AG10803 (cell line): ENCODE measurements at regions not wholly inside any gene's neighbourhood (a gene's known extent, or its start where the extent isn't known, plus 50 kb on each side); places are given as distances from the start of the nearest gene placed in this dataset.

Experiments used
- DNase-seq: peaks from one replicate; pipeline ENCODE4 v3.0.0; 2010; ENCODE audit warnings: low read depth
- H3K4me3 ChIP-seq: 2 replicates; pipeline ENCODE4 v1.5.1; 2011; ENCODE audit warnings: mild to moderate bottlenecking, low read length, control low read depth
- TF ChIP-seq, protein P1 (sequence below): conservative IDR thresholded peaks from 2 replicates; pipeline ENCODE4 v1.5.1; 2011; ENCODE audit warnings: mild to moderate bottlenecking, low read length, control low read depth, inconsistent platforms

DNA sequence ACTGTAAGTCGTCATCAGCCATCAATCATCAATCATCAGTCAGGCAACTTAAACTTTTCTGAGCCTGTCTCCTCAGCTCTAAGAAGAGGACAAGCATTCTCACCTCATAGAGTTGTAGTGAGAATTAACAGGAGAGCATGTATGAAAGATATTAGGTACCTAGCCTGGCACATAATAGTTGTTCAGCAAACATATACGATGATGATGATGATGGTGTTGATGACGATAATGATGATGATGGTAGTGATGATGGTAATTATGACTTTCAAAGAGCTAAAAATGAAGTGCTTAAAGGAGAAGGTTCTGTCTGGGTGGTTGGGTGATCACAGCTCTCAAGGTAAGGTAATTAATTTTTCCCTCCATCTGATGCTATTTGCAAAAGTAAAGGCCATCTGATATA, 55.1 kb upstream of the ADRB1 start:
- TF ChIP-seq, protein P1, sequence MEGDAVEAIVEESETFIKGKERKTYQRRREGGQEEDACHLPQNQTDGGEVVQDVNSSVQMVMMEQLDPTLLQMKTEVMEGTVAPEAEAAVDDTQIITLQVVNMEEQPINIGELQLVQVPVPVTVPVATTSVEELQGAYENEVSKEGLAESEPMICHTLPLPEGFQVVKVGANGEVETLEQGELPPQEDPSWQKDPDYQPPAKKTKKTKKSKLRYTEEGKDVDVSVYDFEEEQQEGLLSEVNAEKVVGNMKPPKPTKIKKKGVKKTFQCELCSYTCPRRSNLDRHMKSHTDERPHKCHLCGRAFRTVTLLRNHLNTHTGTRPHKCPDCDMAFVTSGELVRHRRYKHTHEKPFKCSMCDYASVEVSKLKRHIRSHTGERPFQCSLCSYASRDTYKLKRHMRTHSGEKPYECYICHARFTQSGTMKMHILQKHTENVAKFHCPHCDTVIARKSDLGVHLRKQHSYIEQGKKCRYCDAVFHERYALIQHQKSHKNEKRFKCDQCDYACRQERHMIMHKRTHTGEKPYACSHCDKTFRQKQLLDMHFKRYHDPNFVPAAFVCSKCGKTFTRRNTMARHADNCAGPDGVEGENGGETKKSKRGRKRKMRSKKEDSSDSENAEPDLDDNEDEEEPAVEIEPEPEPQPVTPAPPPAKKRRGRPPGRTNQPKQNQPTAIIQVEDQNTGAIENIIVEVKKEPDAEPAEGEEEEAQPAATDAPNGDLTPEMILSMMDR = no peak
- no peak for DNase-seq
- no peak overlapping the region for H3K4me3 ChIP-seq

DNA sequence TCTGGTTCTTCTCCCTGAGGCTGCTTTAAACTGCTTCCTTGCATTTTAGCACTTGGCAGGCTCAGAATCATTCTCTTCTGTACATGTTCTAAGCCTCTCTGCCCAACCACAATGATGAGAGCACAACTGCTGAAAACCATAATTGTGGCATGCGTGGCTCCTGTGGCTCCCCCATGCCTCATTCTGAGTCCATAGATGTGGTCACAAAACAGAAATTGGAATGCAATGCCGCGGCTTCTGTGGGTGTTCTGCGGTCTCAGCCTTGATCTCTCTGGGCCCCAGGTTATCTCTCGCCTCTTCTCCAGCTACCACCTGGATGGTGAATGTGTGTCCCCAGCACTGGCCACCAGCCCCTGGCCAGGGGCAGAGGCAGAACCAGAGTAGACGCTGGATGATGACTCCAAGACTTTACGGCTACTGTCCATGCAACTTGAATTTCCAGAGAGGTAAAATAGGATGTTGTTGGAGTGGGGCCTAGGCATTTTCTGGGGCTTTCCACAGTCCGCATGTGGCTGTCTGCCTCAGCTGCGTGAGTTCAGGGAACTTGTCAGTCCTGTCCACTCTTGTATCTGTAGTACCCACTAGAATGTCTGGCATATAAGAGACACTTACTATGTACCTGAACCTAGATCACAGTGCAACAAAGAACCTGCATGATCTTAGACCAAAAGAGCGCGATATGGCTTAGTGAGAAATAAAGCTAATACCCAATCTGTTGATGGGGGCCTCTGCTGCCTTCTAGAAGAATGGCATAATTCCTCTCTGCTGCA, 52.4 kb upstream of the ADRB1 start:
- DNase-seq = no peak
- no peak overlapping the region for H3K4me3 ChIP-seq
- TF ChIP-seq, protein P1 = no peak

DNA sequence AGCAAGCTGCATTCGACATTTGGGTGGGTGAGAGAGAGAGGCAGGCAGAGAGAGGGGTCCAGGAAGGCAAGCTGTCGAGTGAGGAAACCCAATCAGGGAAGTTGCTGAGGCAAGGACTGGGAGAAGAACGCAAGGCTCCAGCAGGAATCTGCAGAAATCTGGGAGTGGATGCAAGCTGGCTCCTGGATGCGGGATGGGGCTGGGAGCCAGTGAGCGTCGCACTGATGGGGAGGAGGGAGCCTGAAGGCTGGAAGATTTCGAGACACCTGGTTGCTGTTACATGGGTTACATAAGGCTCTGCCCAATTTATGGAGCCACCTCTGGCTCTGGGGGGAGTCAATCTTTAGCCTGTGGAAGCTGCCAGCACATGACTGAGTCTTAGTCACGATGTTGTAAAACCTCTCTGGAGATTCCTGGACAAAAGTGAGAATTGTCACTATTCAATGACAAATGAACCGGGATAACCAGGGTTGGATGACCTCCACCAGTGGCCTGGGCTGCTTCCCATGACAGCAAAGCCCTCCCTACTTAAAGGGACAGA, 51.1 kb upstream of the ADRB1 start:
- H3K4me3 ChIP-seq = no peak overlapping the region
- peak; percentile 33 for DNase-seq
- TF ChIP-seq, protein P1 = no peak

DNA sequence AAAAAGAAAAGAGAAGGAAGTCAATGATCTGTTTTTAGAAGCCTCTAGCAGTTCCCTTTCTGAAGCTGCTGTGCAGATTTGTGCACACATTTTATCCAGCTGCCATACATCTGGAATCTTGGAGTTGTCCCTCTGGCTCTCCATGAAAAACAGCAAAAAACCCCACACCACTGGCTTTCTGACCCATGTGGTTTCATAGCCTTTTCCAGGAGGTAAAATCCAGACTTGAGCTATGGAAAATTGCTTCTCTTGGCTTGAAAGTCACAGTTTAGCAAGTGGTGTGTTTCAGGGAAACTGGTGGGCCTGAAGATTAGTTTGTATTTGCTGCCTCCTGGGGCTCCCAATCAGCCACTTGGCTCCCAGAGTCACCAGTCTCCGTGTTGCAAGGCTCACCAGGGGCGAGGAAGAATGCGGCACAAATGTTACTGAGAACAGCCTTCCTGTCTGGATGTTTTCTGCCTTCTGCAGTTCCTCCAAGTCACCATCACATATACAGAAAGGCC, 50.1 kb upstream of the ADRB1 start:
- TF ChIP-seq, protein P1 = 0 out of 2 replicates have a peak, but pooled peaks have one; percentile 7
- no peak overlapping the region for H3K4me3 ChIP-seq
- peak; percentile 34 for DNase-seq
